ENCODE measurements at regions not wholly inside any gene's neighbourhood (a gene's known extent, or its start where the extent isn't known, plus 50 kb on each side); places are given as distances from the start of the nearest gene placed in this dataset.

- intact Hi-C loops (cut with micrococcal nuclease): no loop called here
- H3K4me3 Mint-ChIP-seq: no peak overlapping the region
- H3K27me3 Mint-ChIP-seq (ENCODE audit: low read depth in 2 of 2): no peaks in the 10 kb centered on the region
- ATAC-seq (no peak), DNase-seq (no peak)
- no peaks in the 10 kb centered on the region for H3K36me3 Mint-ChIP-seq
- WGBS (ENCODE audit: insufficient coverage): 94% methylated on average over 2 of the region's 3 CpGs
- no peaks in the 10 kb centered on the region for H3K4me1 ChIP-seq (ENCODE audit: control insufficient read depth, insufficient read depth, low read length)
- H3K9me3 ChIP-seq (ENCODE audit: control insufficient read depth, insufficient read depth, low read length): no peaks in the 10 kb centered on the region
- H3K4me3 ChIP-seq (ENCODE audit: low read length): no peak overlapping the region
- no peaks in the 10 kb centered on the region for H3K36me3 ChIP-seq (ENCODE audit: control insufficient read depth, insufficient read depth, low read length)
- no peak overlapping the region for H3K27ac ChIP-seq (ENCODE audit: low read length)
- peaks cover 0 to 2% of the 10 kb centered on the region in 2 donors for H3K9me3 Mint-ChIP-seq
- H3K27ac Mint-ChIP-seq: no peak overlapping the region
- H3K4me1 Mint-ChIP-seq: no peaks in the 10 kb centered on the region
- TF ChIP-seq, protein P1, sequence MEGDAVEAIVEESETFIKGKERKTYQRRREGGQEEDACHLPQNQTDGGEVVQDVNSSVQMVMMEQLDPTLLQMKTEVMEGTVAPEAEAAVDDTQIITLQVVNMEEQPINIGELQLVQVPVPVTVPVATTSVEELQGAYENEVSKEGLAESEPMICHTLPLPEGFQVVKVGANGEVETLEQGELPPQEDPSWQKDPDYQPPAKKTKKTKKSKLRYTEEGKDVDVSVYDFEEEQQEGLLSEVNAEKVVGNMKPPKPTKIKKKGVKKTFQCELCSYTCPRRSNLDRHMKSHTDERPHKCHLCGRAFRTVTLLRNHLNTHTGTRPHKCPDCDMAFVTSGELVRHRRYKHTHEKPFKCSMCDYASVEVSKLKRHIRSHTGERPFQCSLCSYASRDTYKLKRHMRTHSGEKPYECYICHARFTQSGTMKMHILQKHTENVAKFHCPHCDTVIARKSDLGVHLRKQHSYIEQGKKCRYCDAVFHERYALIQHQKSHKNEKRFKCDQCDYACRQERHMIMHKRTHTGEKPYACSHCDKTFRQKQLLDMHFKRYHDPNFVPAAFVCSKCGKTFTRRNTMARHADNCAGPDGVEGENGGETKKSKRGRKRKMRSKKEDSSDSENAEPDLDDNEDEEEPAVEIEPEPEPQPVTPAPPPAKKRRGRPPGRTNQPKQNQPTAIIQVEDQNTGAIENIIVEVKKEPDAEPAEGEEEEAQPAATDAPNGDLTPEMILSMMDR (IDR thresholded peaks at IDR 0.05): no peak
- H3K27me3 ChIP-seq (ENCODE audit: control insufficient read depth, insufficient read depth, low read length): no peaks in the 10 kb centered on the region
These were observed 284.6 kb upstream of the ELAC2 start for GRCh38 chr17:13302419-13302818.

- H3K9me3 Mint-ChIP-seq: peaks cover 2 to 3% of the 10 kb centered on the region in 2 donors
- TF ChIP-seq, protein P1 (IDR thresholded peaks at IDR 0.05): no peak
- no peak overlapping the region for H3K27ac ChIP-seq (ENCODE audit: low read length)
- intact Hi-C loops (cut with micrococcal nuclease): no loop called here
- DNase-seq (no peak), ATAC-seq (no peak)
- no peaks in the 10 kb centered on the region for H3K9me3 ChIP-seq (ENCODE audit: control insufficient read depth, insufficient read depth, low read length)
- H3K27me3 Mint-ChIP-seq (ENCODE audit: low read depth in 2 of 2): no peaks in the 10 kb centered on the region
- no peak overlapping the region for H3K4me3 Mint-ChIP-seq
- H3K27me3 ChIP-seq (ENCODE audit: control insufficient read depth, insufficient read depth, low read length): no peaks in the 10 kb centered on the region
- no peak overlapping the region for H3K4me3 ChIP-seq (ENCODE audit: low read length)
- H3K36me3 ChIP-seq (ENCODE audit: control insufficient read depth, insufficient read depth, low read length): no peaks in the 10 kb centered on the region
- no peaks in the 10 kb centered on the region for H3K4me1 Mint-ChIP-seq
- WGBS (ENCODE audit: insufficient coverage): 82% methylated on average over 3 of the region's 3 CpGs
- H3K4me1 ChIP-seq (ENCODE audit: control insufficient read depth, insufficient read depth, low read length): no peaks in the 10 kb centered on the region
- H3K27ac Mint-ChIP-seq: no peak overlapping the region
- no peaks in the 10 kb centered on the region for H3K36me3 Mint-ChIP-seq
These were observed 279.4 kb upstream of the ELAC2 start for GRCh38 chr17:13297183-13297582.

DNA sequence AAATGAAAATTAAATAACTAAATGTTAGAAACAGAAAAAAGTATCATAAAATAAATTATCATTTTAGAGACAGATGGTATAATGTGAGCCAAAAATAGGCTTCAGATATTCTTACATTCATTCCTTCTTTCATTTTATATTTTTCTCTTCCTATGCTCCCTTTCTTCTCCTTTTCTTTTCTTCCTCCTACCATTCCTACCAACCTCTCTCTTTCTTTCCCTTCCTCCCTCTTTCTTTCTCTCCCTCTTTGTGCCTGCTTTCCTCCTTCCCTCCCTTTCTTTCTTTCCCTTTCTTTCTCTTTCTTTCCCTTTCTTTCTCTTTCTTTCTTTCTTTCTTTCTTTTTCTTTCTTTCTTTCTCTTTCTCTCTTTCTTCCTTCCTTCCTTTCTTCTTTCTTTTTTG, 275.6 kb upstream of the ELAC2 start:
- H3K4me3 ChIP-seq (ENCODE audit: low read length): no peak overlapping the region
- no peak overlapping the region for H3K27ac Mint-ChIP-seq
- DNase-seq (no peak), ATAC-seq (no peak)
- no peaks in the 10 kb centered on the region for H3K4me1 Mint-ChIP-seq
- H3K27me3 Mint-ChIP-seq (ENCODE audit: low read depth in 2 of 2): no peaks in the 10 kb centered on the region
- no peaks in the 10 kb centered on the region for H3K36me3 ChIP-seq (ENCODE audit: control insufficient read depth, insufficient read depth, low read length)
- TF ChIP-seq, protein P1 (IDR thresholded peaks at IDR 0.05): no peak
- no peaks in the 10 kb centered on the region for H3K4me1 ChIP-seq (ENCODE audit: control insufficient read depth, insufficient read depth, low read length)
- intact Hi-C loops (cut with micrococcal nuclease): no loop called here
- H3K9me3 ChIP-seq (ENCODE audit: control insufficient read depth, insufficient read depth, low read length): peaks cover 4% of the 10 kb centered on the region
- H3K27ac ChIP-seq (ENCODE audit: low read length): no peak overlapping the region
- H3K36me3 Mint-ChIP-seq: no peaks in the 10 kb centered on the region
- no peaks in the 10 kb centered on the region for H3K27me3 ChIP-seq (ENCODE audit: control insufficient read depth, insufficient read depth, low read length)
- H3K4me3 Mint-ChIP-seq: no peak overlapping the region
- peaks cover 0 to 3% of the 10 kb centered on the region in 2 donors for H3K9me3 Mint-ChIP-seq

GRCh38 chr17:13292291-13292690, 274.5 kb upstream of the ELAC2 start:
- ATAC-seq (no peak), DNase-seq (no peak)
- Histone ChIP-seq H3K36me3 (ENCODE audit: control insufficient read depth, insufficient read depth, low read length) (no peaks in the 10 kb centered on the region), H3K27ac (ENCODE audit: low read length) (no peak overlapping the region), H3K27me3 (ENCODE audit: control insufficient read depth, insufficient read depth, low read length) (no peaks in the 10 kb centered on the region), H3K4me1 (ENCODE audit: control insufficient read depth, insufficient read depth, low read length) (no peaks in the 10 kb centered on the region), H3K9me3 (ENCODE audit: control insufficient read depth, insufficient read depth, low read length) (peaks cover 4% of the 10 kb centered on the region), H3K4me3 (ENCODE audit: low read length) (no peak overlapping the region)
- Mint-ChIP-seq H3K4me1 (no peaks in the 10 kb centered on the region), H3K27ac (no peak overlapping the region), H3K27me3 (ENCODE audit: low read depth in 2 of 2) (no peaks in the 10 kb centered on the region), H3K4me3 (no peak overlapping the region), H3K36me3 (no peaks in the 10 kb centered on the region), H3K9me3 (peaks cover 0 to 3% of the 10 kb centered on the region in 2 donors)
- intact Hi-C loops (cut with micrococcal nuclease): no loop called here
- TF ChIP-seq, protein P1 (IDR thresholded peaks at IDR 0.05): no peak
- WGBS (ENCODE audit: insufficient coverage): 87% methylated on average over 9 of the region's 10 CpGs

Measured in natural killer cell (primary cell).